ENCODE measurements at regions not wholly inside any gene's neighbourhood (a gene's known extent, or its start where the extent isn't known, plus 50 kb on each side); places are given as distances from the start of the nearest gene placed in this dataset.

- Histone ChIP-seq H3K9ac (no peak overlapping the region), H3K9me3 (ENCODE audit: control insufficient read depth, low read length) (no peaks in the 10 kb centered on the region), H3K4me3 (ENCODE audit: low read depth, low read length) (no peak overlapping the region), H3K27me3 (ENCODE audit: control insufficient read depth, insufficient read depth, low read length) (no peaks in the 10 kb centered on the region), H3K27ac (no peak overlapping the region), H3K4me2 (ENCODE audit: low read length) (no peak overlapping the region), H3K79me2 (no peaks in the 10 kb centered on the region), H2AFZ (no peak overlapping the region), H3K4me1 (no peaks in the 10 kb centered on the region), H3K36me3 (ENCODE audit: control insufficient read depth, insufficient read depth, low read length) (no peaks in the 10 kb centered on the region)
- no peak for TF ChIP-seq CTCF (IDR thresholded peaks at IDR 0.05)
Measured at GRCh38 chr2:144579556-144579955, 59.6 kb upstream of the ZEB2 start.

GRCh38 chr2:144578099-144578498, 58.2 kb upstream of the ZEB2 start:
- H3K27ac ChIP-seq: no peak overlapping the region
- no peaks in the 10 kb centered on the region for H3K36me3 ChIP-seq (ENCODE audit: control insufficient read depth, insufficient read depth, low read length)
- H3K9ac ChIP-seq: no peak overlapping the region
- no peak overlapping the region for H3K4me2 ChIP-seq (ENCODE audit: low read length)
- no peaks in the 10 kb centered on the region for H3K4me1 ChIP-seq
- H3K27me3 ChIP-seq (ENCODE audit: control insufficient read depth, insufficient read depth, low read length): no peaks in the 10 kb centered on the region
- no peak overlapping the region for H3K4me3 ChIP-seq (ENCODE audit: low read depth, low read length)
- H2AFZ ChIP-seq: no peak overlapping the region
- H3K9me3 ChIP-seq (ENCODE audit: control insufficient read depth, low read length): peaks cover 4% of the 10 kb centered on the region
- no peak for TF ChIP-seq CTCF (IDR thresholded peaks at IDR 0.05)
- H3K79me2 ChIP-seq: no peaks in the 10 kb centered on the region

GRCh38 chr2:144572977-144573376, 53.1 kb upstream of the ZEB2 start:
- H3K4me3 ChIP-seq (ENCODE audit: low read depth, low read length): no peak overlapping the region
- H3K27me3 ChIP-seq (ENCODE audit: control insufficient read depth, insufficient read depth, low read length): no peaks in the 10 kb centered on the region
- no peak overlapping the region for H2AFZ ChIP-seq
- TF ChIP-seq CTCF (IDR thresholded peaks at IDR 0.05): no peak
- H3K4me2 ChIP-seq (ENCODE audit: low read length): no peak overlapping the region
- H3K36me3 ChIP-seq (ENCODE audit: control insufficient read depth, insufficient read depth, low read length): no peaks in the 10 kb centered on the region
- no peaks in the 10 kb centered on the region for H3K4me1 ChIP-seq
- H3K79me2 ChIP-seq: no peaks in the 10 kb centered on the region
- peaks cover 4% of the 10 kb centered on the region for H3K9me3 ChIP-seq (ENCODE audit: control insufficient read depth, low read length)
- no peak overlapping the region for H3K9ac ChIP-seq
- no peak overlapping the region for H3K27ac ChIP-seq

GRCh38 chr2:144571770-144572169, 51.9 kb upstream of the ZEB2 start:
- no peak for TF ChIP-seq CTCF (IDR thresholded peaks at IDR 0.05)

GRCh38 chr2:144570566-144570965, 50.6 kb upstream of the ZEB2 start:
- H3K36me3 ChIP-seq (ENCODE audit: control insufficient read depth, insufficient read depth, low read length): no peaks in the 10 kb centered on the region
- peaks cover 4% of the 10 kb centered on the region for H3K9me3 ChIP-seq (ENCODE audit: control insufficient read depth, low read length)
- H3K4me2 ChIP-seq (ENCODE audit: low read length): no peak overlapping the region
- no peak overlapping the region for H3K4me3 ChIP-seq (ENCODE audit: low read depth, low read length)
- no peak overlapping the region for H3K27ac ChIP-seq
- no peak for TF ChIP-seq CTCF (IDR thresholded peaks at IDR 0.05)
- no peaks in the 10 kb centered on the region for H3K79me2 ChIP-seq
- H3K27me3 ChIP-seq (ENCODE audit: control insufficient read depth, insufficient read depth, low read length): no peaks in the 10 kb centered on the region
- H3K9ac ChIP-seq: no peak overlapping the region
- no peaks in the 10 kb centered on the region for H3K4me1 ChIP-seq
- no peak overlapping the region for H2AFZ ChIP-seq

More at GRCh38 chr2:144571770-144572169, 51.9 kb upstream of the ZEB2 start:
- H3K27ac ChIP-seq: no peak overlapping the region
- H2AFZ ChIP-seq: no peak overlapping the region
- no peaks in the 10 kb centered on the region for H3K27me3 ChIP-seq (ENCODE audit: control insufficient read depth, insufficient read depth, low read length)
- H3K9ac ChIP-seq: no peak overlapping the region
- H3K79me2 ChIP-seq: no peaks in the 10 kb centered on the region
- H3K4me3 ChIP-seq (ENCODE audit: low read depth, low read length): no peak overlapping the region
- H3K36me3 ChIP-seq (ENCODE audit: control insufficient read depth, insufficient read depth, low read length): no peaks in the 10 kb centered on the region
- no peak overlapping the region for H3K4me2 ChIP-seq (ENCODE audit: low read length)
- H3K4me1 ChIP-seq: no peaks in the 10 kb centered on the region
- peaks cover 4% of the 10 kb centered on the region for H3K9me3 ChIP-seq (ENCODE audit: control insufficient read depth, low read length)

Measured in parathyroid adenoma (tissue), 2 donors.